Sigmoid colon (tissue), 3 donors: ENCODE measurements at regions not wholly inside any gene's neighbourhood (a gene's known extent, or its start where the extent isn't known, plus 50 kb on each side); places are given as distances from the start of the nearest gene placed in this dataset.

Source experiments
- CTCF ChIP-seq, 4 experiments: fragments of 450-650 bp in 3 of 4; fragments of 200-600 bp in 1 of 4; IDR thresholded peaks; one replicate each; pipeline ENCODE4 v1.5.1; 2016 to 2019; ENCODE audit warnings: antibody characterized with exemption in 4 of 4, mild to moderate bottlenecking in 3 of 4, moderate library complexity in 2 of 4
- POLR2A ChIP-seq, 2 donors: fragments of 450-650 bp; IDR thresholded peaks; one replicate each; pipeline ENCODE4 v1.6.1; 2016; ENCODE audit warnings: antibody characterized with exemption in 2 of 2, mild to moderate bottlenecking in 2 of 2, moderate library complexity in 2 of 2

GRCh38 chr5:57642698-57643097, 160.1 kb upstream of the ACTBL2 start:
- TF ChIP-seq CTCF (IDR thresholded peaks at IDR 0.05) (no peak), POLR2A (IDR thresholded peaks at IDR 0.05) (no peak)
